Bronchial epithelial cell (primary cell): ENCODE measurements at regions not wholly inside any gene's neighbourhood (a gene's known extent, or its start where the extent isn't known, plus 50 kb on each side); places are given as distances from the start of the nearest gene placed in this dataset.

Experiments
- DNase-seq: peaks from one replicate; pipeline ENCODE4 v3.0.0-alpha.2; 2010; ENCODE audit warnings: low read depth
- FAIRE-seq: peaks from 2 replicates; lab custom pipeline; 2011; peaks lifted over from hg19 to GRCh38; lab: Jason Lieb, UNC
- H3K27me3 ChIP-seq: 2 replicates; pipeline ENCODE4 v1.5.1; 2011; ENCODE audit warnings: low read length; ENCODE audit not compliant: control insufficient read depth, insufficient read depth
- H3K36me3 ChIP-seq: 2 replicates; pipeline ENCODE4 v1.5.1; 2011; ENCODE audit warnings: low read length; ENCODE audit not compliant: control insufficient read depth, insufficient read depth
- H3K4me3 ChIP-seq: 2 replicates; pipeline ENCODE4 v1.5.1; 2011; ENCODE audit warnings: mild to moderate bottlenecking, low read depth, low read length, control low read depth
- TF ChIP-seq, protein P1 (sequence below): IDR thresholded peaks from 2 replicates; pipeline ENCODE4 v1.5.1; 2011; ENCODE audit warnings: mild to moderate bottlenecking, moderate library complexity, low read length, control low read depth, inconsistent platforms; ENCODE audit not compliant: insufficient read depth, severe bottlenecking

DNA sequence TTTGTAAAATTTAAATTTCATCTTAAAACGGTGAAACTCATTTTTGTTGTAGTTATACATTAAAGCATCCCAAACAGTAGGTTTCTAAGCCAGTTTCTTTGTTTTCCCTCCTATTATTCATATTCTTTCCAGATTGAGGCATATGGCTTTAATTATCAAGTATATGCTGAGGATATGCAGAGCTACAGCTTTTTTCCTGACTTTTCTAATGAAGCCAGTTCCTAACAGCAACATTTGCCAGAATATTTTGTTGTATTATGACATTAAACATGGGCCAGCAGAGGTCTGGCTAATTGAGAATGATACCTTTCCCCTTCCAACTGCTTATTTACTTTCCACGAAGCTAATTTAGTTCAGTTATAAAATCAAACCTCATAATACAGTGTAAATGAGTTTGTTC, 75.3 kb downstream of the SLIT2 start:
- TF ChIP-seq, protein P1, sequence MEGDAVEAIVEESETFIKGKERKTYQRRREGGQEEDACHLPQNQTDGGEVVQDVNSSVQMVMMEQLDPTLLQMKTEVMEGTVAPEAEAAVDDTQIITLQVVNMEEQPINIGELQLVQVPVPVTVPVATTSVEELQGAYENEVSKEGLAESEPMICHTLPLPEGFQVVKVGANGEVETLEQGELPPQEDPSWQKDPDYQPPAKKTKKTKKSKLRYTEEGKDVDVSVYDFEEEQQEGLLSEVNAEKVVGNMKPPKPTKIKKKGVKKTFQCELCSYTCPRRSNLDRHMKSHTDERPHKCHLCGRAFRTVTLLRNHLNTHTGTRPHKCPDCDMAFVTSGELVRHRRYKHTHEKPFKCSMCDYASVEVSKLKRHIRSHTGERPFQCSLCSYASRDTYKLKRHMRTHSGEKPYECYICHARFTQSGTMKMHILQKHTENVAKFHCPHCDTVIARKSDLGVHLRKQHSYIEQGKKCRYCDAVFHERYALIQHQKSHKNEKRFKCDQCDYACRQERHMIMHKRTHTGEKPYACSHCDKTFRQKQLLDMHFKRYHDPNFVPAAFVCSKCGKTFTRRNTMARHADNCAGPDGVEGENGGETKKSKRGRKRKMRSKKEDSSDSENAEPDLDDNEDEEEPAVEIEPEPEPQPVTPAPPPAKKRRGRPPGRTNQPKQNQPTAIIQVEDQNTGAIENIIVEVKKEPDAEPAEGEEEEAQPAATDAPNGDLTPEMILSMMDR, result no peak
- FAIRE-seq (no peak), DNase-seq (no peak)
- Histone ChIP-seq H3K36me3 (no peaks in the 10 kb centered on the region), H3K27me3 (no peaks in the 10 kb centered on the region), H3K4me3 (no peak overlapping the region)

DNA sequence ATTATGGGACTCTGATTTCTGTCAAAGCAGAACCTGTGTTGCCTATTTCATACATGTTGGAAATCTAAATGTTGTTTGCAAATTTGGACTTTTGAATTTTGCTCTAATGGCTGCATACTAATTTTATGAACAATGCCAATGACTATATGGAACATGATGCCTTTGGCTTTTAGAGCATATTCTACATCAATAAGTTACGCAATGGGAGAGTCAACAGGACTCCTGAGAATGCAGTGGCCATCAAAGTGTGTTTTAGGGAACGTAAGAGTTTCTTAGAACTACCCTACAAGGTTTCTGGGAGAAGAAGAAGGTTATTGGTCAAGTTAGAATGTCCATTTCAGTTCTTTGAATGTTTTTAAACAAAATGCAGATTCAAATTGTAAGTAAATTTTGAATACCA, 76.1 kb downstream of the SLIT2 start:
- H3K36me3 ChIP-seq, result no peaks in the 10 kb centered on the region
- H3K27me3 ChIP-seq, result no peaks in the 10 kb centered on the region
- no peak for FAIRE-seq
- no peak for DNase-seq
- TF ChIP-seq, protein P1, result no peak
- H3K4me3 ChIP-seq, result no peak overlapping the region

DNA sequence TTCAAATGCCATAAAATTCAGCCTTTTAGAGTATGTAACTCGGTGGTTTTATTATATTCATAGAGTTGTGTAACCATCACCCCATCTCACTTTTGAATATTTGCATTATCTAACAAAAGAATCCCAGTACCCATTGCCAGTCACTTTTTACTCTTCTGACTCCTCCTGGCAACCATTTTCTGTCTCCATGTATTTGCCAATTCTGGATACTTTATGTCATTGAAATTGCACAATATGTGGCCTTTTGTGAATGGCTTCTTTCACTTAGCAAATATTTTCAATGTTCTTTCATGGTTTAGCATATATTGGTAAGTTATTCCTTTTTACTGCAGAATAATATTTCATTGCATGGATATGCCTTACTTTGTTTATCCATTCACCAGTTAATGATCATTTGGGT, 79.9 kb downstream of the SLIT2 start:
- Histone ChIP-seq H3K36me3 (no peaks in the 10 kb centered on the region), H3K4me3 (no peak overlapping the region), H3K27me3 (no peaks in the 10 kb centered on the region)
- FAIRE-seq, result no peak
- TF ChIP-seq, protein P1, result no peak
- no peak for DNase-seq

DNA sequence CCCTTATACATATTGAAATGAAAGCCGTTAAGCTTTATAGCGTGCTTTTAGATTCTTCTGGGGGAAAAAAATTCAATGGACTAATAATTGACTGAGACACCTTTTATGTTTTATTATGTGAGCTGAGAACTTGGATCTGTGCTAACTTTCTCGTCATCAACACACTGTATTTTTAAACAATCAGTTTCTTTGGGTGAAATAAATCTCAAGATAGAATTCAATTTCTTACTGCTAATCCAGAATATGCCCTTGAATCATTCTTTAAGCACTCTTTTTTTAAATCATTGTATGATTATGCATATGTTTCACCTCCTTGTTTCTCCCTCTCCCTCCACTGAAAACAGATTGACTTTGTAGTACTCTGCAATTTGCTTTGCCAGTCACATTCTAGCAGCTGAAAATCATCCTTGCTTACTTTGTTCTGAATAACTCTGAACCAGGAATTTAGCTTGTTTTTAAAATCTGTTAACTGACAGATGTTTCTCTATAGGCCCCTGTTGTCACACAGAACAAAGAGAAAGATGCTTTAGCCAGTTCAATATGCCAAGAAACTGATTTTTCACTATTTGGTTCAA, 81.5 kb downstream of the SLIT2 start:
- FAIRE-seq (no peak), DNase-seq (no peak)
- no peak overlapping the region for H3K4me3 ChIP-seq
- H3K36me3 ChIP-seq, result no peaks in the 10 kb centered on the region
- TF ChIP-seq, protein P1, result no peak
- H3K27me3 ChIP-seq, result no peaks in the 10 kb centered on the region

DNA sequence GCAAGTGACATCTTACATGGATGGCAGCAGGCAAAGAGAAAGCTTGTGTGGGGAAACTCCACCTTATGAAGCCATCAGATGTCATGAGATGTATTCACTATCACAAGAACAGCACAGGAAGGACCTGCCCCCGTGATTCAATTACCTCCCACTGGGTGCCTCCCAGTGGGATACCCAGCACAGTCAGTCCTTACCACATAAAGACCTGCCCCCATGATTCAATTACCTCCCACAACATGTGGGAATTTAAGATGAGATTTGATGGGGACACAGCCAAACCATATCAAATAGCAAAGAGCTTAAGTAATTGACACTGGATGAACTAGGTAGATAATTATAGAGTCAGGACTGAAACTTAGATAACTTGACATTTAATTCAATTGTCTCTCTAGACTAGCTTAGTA, 85.6 kb downstream of the SLIT2 start:
- FAIRE-seq, result no peak
- no peak overlapping the region for H3K4me3 ChIP-seq

More for the DNA sequence above, 85.6 kb downstream of the SLIT2 start:
- no peaks in the 10 kb centered on the region for H3K36me3 ChIP-seq
- no peaks in the 10 kb centered on the region for H3K27me3 ChIP-seq
- DNase-seq, result no peak
- TF ChIP-seq, protein P1, result no peak
